Stimulated activated CD4-positive, alpha-beta T cell treated with anti-CD3 and anti-CD28 coated beads, Interleukin-1b, Interleukin-23, amount 100 ng/mL, for 48 hours (primary cell): ENCODE measurements at regions not wholly inside any gene's neighbourhood (a gene's known extent, or its start where the extent isn't known, plus 50 kb on each side); places are given as distances from the start of the nearest gene placed in this dataset.

ENCODE experiments used
- DNase-seq: peaks from one replicate; pipeline ENCODE4 v3.0.0-alpha.2; 2020

DNA sequence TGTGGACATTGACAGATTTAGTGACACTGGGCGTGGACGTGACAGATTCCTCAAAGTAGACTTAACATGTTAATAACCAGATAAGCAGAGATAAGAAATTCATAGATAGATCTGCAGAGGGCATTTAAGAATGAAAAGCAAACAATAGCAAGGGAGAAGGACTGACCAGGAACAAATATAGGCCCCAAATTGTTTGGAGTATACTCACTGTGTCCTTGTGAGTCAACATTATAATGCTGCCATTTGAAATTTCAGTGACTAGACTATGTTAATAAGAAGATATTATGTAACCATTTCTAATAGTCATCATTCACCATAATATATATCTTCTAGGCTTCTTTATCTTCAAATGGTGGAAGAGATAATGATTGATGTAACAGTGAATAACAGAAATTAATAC, 78.1 kb upstream of the SLC38A11 start:
- DNase-seq: no peak

DNA sequence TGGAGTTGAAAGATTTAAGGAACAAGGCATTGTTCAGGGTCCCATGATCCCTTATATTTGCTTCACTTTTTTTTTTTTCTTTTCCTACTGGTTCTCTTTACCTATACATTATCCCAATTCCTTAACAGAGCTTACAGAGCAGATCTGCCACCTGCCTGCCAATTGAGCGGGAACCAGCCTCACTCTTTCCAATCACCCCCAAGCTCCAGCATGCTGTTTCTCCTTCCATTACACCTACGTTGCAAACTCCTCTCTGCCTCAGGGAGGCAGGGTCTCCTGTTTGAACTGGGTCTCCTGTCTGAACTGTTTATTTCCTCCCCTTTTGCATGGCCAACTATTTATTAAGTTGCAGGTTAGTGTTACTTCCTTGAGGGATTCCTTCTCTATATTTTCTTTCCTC, 77.2 kb upstream of the SLC38A11 start:
- DNase-seq: no peak

DNA sequence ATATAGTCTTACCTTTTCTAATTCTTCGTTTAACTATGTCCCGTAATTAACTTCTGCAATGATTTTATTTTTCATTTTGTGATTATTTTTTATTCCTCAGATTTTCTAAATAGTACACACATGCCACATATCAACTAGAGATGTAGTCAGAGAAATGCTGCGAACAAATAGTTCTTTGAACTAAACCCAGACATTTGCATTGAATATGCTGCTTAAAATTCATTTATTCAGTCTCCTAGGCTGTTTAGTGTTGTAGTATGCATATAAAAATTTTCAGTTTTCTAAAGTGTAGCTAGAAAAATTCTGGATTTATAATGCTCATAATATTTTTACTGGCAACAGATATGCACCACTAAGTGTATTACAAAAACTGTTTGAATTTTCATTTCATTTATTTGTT, 68.9 kb upstream of the SLC38A11 start:
- no peak for DNase-seq

DNA sequence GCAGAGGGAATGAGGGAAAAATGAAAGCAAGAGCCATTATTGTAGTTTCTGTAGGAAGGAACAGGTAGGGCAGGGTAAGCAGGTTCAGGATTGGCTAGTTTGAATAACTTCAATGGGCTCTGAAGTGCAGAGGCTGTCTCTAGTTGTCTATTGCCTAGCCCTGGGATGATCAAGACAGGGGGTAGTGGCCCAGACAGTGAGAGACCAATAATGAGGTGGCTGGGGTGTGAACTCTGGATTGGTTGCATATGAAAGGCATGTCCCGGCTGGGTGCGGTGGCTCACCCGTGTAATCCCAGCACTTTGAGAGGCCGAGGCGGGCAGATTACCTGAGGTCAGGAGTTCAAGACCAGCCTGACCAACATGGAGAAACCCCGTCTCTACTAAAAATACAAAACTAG, 67.5 kb upstream of the SLC38A11 start:
- no peak for DNase-seq

DNA sequence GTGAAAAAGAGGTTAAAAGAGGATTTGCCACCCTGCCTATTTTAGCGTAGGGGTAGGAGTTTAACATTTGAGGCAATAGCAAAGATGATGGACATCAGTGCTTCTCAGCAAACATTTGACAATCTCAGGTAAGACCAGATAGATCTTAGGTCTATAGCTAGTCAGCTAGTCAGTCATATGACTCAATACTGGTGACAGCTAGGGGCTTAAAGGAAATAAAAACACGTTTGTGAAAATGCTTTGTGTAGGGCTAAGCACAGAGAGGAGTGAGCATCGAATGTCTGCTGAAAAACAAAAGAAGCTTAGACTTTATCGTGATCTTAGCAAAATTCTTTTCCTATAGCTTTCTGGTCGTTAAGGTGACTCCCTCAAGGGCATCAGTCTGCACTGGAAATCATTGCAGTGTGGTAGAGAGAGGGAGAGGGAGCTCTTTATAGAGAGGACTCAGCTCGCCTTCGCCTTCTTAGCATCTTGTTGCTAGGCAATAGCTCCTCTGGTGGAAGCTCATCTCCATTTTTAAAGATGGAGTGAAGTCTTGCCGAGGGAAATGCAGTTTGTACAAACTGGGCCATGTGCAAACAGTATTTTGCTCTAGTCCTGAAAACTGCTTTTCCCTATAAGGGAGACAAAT, 62.8 kb upstream of the SLC38A11 start:
- no peak for DNase-seq

DNA sequence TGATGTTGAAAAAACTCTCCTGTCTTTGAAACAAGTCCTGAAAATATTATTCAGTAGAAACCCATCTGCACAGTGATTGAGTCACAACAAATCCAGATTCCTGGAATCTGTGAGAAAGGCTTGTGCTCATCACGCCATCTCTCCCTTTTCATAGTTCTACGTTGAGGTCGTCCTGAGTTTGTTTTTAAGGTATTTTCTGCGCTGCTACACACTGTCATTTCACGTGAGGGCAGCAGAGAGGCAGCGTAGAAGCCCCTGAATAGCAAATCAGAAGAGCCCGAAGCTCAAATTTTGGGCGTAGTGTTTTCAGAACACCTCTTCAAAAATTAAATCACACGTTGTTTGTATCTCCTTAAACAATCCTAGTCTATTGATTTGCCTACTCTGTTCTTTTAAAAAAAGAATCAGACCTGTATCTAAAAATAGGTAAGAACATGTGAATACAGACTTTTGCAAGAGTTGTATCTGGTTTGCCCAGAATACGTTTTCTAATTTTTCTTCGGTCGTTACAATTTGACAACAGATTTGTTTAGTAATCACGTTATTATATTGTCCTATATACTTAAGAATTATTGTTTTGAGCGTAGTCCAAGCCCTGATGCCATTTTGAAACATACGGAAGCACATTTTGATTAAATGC, 61.6 kb upstream of the SLC38A11 start:
- DNase-seq: no peak

DNA sequence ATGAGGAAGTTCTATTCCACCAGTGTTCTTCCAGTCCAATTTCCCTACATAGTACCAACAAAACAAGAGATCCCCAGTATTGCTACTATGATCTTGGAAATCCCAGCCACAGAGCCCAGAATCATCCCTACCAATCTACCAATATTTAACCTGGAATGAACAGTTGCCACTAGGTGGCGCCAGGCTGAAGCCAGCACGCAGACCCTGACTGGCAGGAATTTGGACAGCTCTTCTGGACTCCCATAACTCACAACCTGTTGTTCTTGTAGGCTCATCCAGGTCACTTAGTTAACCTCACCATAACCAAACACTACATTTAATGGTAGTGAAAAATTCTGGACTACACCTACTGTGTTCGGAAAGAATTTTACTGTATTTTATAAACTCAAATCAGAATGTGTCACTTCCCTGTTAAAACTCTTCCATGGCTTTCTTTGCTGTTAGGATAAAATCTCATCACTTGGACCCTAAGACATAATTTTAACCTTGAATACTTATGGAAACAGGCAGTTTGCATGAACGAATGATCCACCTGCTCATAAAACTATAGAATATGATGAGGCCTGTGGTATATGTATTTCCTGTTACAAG, 59.8 kb upstream of the SLC38A11 start:
- DNase-seq: peak; percentile 39

DNA sequence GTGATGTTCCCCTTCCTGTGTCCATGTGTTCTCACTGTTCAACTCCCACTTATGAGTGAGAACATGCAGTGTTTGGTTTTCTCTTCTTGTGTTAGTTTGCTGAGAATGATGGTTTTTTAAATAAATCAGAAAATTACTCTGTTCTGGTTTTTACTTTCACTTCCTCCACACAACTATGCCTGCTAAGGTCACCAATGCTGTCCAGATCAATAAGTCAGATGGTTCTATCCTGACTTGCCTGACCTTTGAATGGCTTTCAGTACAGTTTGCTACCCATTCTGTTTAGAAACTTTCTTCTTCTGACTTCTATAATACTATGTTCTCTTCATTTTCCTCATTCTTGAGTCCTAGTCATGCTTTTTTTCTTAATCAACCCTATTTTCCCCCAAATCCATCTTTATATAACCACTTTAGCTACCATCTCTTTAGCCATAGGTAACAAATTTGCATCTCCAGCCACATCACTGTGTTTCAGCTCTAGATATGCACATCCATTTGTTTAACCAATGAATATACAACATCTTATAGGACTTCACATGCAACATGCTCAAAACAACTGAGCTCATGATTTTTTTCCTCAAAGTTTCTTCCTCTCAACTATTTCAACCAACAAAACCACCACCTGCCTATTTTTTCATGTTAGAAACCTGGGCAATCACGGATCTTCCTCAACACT, 58.8 kb upstream of the SLC38A11 start:
- DNase-seq: no peak

DNA sequence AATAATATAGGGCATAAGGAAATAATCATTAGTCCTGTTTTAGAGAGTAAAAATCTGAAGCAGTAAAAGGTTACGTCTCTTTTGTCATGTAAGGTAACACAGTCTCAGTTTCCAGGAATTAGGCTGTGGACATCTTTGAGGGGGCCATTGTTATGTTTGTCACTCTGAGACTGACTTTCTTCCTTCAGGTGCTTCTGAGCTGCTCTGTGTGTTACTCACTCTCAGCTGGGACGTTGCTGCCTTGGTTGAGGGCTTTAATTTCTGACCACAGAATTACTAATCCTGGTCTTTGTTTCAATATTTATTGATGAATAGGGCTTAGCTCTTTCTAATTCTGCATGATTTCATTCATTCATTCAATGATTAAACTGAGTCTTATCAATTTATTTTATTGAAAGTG, 55.9 kb upstream of the SLC38A11 start:
- no peak for DNase-seq

DNA sequence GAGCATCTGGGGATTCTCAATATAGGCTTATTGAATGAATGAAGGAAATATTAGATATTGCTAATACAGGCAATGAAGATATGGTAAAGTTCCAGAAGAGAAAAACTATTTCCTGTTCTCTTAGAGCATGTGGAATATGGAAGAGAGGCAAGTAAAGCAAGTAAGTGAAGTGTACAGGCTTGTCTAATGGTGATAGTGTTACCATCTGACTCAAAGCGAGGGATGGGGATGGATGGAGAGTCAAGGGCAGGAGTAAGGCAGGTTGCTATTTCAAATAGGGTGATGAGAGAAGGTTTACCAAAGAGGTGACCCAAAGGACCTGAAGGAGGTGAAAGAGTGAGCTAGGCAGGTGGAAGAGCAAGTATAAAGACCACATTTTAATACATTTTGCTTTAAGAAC, 55.2 kb upstream of the SLC38A11 start:
- DNase-seq: no peak

DNA sequence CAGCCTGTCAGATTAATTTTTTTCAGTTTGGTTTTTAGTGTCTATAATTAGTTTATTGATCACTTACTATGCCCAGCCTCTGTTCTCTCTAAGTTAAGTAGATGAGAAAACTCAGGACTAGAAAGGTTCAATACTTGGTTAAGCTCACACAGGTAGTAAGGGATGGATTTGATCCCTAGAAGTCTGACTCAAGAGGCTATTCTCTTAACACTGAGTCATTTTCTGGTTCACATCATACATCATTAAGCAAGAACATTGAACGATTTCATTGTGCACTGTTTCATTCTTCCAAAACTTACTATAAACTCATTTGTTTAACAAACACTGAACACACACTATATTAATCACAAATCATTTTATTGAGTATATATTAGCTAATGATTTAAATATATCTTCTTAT, 54.1 kb upstream of the SLC38A11 start:
- DNase-seq: no peak

DNA sequence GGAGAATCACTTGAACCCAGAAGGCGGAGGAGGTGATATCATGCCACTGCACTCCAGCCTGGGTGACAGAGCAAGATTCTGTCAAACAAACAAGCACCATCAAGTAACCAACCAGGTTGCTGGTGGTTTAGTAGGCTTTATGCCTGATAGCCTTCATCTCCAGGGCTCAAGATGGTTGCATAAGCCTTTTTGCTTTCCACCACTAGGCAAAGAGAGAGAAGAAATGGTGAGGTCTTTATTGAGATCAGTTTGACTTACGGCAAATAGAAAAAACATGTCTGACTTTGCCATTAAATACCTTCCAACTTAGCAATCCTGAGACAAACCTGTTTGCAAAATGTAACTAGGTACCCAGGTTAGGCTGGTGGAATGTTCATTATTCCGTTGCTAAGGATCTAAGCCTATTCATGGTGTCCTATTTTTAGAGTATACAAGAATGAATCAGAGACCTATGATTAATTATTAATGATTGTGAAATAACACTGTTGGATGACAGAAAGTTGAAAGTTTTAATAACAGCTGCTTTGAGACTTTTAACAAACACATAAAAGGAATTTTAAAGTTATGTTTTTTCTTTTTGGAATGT, 53.5 kb upstream of the SLC38A11 start:
- no peak for DNase-seq

DNA sequence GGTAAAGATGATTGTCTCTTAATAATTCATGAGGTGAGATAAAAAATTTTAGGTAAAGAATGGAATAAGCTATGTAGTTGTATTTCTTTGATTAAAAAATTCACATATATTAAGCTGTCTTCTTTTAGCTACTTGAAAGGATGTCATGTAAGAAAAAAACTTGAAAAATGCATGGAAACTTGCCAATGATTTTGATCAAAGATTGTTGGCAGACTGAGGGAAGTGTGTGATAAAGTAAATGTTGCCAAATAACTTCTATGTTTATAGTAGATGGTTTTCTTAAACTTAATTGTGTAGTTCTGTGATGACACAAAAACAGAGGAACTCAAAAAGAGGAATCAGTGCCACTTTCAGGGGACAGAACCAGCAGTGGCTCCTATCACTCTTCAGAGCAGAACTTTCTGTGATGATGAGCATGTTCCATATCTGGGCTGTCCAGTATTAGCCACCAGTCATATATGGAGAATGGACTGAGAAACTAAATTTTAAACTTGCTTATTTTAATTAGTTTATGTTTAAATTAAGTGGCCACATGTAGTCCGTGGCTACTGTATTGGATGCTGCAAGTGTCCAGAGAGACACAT, 51.9 kb upstream of the SLC38A11 start:
- no peak for DNase-seq
